Keratinocyte (primary cell): ENCODE measurements at regions not wholly inside any gene's neighbourhood (a gene's known extent, or its start where the extent isn't known, plus 50 kb on each side); places are given as distances from the start of the nearest gene placed in this dataset.

Experiments
- DNase-seq: peaks from one replicate; pipeline ENCODE4 v3.0.0-alpha.2; 2011; ENCODE audit warnings: low read depth, missing footprints, low spot score
- FAIRE-seq: peaks from 2 replicates; lab custom pipeline; 2011; peaks lifted over from hg19 to GRCh38; lab: Jason Lieb, UNC
- H2AFZ ChIP-seq: 2 replicates; pipeline ENCODE4 v1.6.0; 2012; ENCODE audit warnings: low read length, control low read depth, inconsistent platforms; ENCODE audit not compliant: control insufficient read depth
- H3K27ac ChIP-seq: 2 replicates; pipeline ENCODE4 v1.5.1; 2011; ENCODE audit warnings: low read length; ENCODE audit not compliant: control insufficient read depth, insufficient read depth
- H3K27me3 ChIP-seq: 3 replicates; pipeline ENCODE4 v1.6.0; 2011; ENCODE audit warnings: low read length; ENCODE audit not compliant: control insufficient read depth, insufficient read depth; ENCODE audit errors: extremely low read depth
- H3K36me3 ChIP-seq, 2 experiments: 2 replicates in 1 of 2; 3 replicates in 1 of 2; pipeline ENCODE4 v1.5.1; 2011; ENCODE audit warnings: low read length in 2 of 2, mild to moderate bottlenecking in 1 of 2; ENCODE audit not compliant: control insufficient read depth in 2 of 2, insufficient read depth in 2 of 2; ENCODE audit errors: extremely low read depth in 1 of 2
- H3K4me1 ChIP-seq: 3 replicates; pipeline ENCODE4 v1.5.1; 2011; ENCODE audit warnings: low read length; ENCODE audit not compliant: control insufficient read depth, insufficient read depth; ENCODE audit errors: extremely low read depth
- H3K4me2 ChIP-seq: 3 replicates; pipeline ENCODE4 v1.6.0; 2011; ENCODE audit warnings: low read depth, low read length; ENCODE audit not compliant: control insufficient read depth, insufficient read depth; ENCODE audit errors: extremely low read depth
- H3K4me3 ChIP-seq, 3 experiments: fragments of 200-600 bp in 1 of 3; sonication (generic) in 1 of 3; 2 replicates in 2 of 3; 3 replicates in 1 of 3; pipeline ENCODE4 v1.5.1; 2011 to 2016; ENCODE audit warnings: low read length in 3 of 3, mild to moderate bottlenecking in 3 of 3, control low read depth in 2 of 3, inconsistent platforms in 1 of 3, low read depth in 1 of 3, mixed read lengths in 1 of 3, mixed run types in 1 of 3, moderate library complexity in 1 of 3; ENCODE audit not compliant: control insufficient read depth in 2 of 3, insufficient read depth in 2 of 3; ENCODE audit errors: extremely low read depth in 1 of 3
- H3K79me2 ChIP-seq: 2 replicates; pipeline ENCODE4 v1.6.0; 2012; ENCODE audit warnings: low read length; ENCODE audit not compliant: control insufficient read depth, insufficient read depth
- H3K9ac ChIP-seq: 3 replicates; pipeline ENCODE4 v1.6.0; 2011; ENCODE audit warnings: low read length; ENCODE audit not compliant: control insufficient read depth, insufficient read depth; ENCODE audit errors: extremely low read depth
- H3K9me1 ChIP-seq: 3 replicates; pipeline ENCODE4 v1.6.0; 2011; ENCODE audit warnings: low read length; ENCODE audit not compliant: control insufficient read depth, insufficient read depth; ENCODE audit errors: extremely low read depth
- H3K9me3 ChIP-seq: 2 replicates; pipeline ENCODE4 v1.5.1; 2012; ENCODE audit warnings: low read depth, low read length; ENCODE audit not compliant: control insufficient read depth
- H4K20me1 ChIP-seq: 3 replicates; pipeline ENCODE4 v1.6.0; 2011; ENCODE audit warnings: low read length; ENCODE audit not compliant: control insufficient read depth, insufficient read depth; ENCODE audit errors: extremely low read depth
- CTCF ChIP-seq, 3 experiments: IDR thresholded peaks in 1 of 3; conservative IDR thresholded peaks in 1 of 3; optimal IDR thresholded peaks in 1 of 3; 2 replicates in 2 of 3; 3 replicates in 1 of 3; pipeline versions ENCODE3 to v1.5.1; 2011; ENCODE audit warnings: low read length in 3 of 3, mild to moderate bottlenecking in 3 of 3, moderate library complexity in 2 of 3, control low read depth in 1 of 3, inconsistent platforms in 1 of 3; ENCODE audit not compliant: insufficient read depth in 2 of 3; ENCODE audit errors: extremely low read depth in 1 of 3
- EZH2 ChIP-seq: IDR thresholded peaks from one replicate; pipeline ENCODE4 v1.6.1; 2012; ENCODE audit warnings: inconsistent platforms, mild to moderate bottlenecking, low read length, moderate library complexity
- dilution Hi-C: fragments of 300-500 bp; cut with MboI; formaldehyde crosslinking; loops from one replicate; pipeline ENCODE4 v1.7.0; 2020; ENCODE audit warnings: low sequenced_read_pairs; ENCODE audit not compliant: extremely low pct_ligation_motif_present

GRCh38 chr11:120035756-120036155, 102.2 kb downstream of the TRIM29 start:
- Histone ChIP-seq H3K36me3 (no peaks in the 10 kb centered on the region), H3K9ac (no peak overlapping the region), H4K20me1 (no peaks in the 10 kb centered on the region), H3K4me1 (no peaks in the 10 kb centered on the region), H3K9me3 (peaks cover 4% of the 10 kb centered on the region), H3K4me2 (no peak overlapping the region), H2AFZ (no peak overlapping the region), H3K4me3 (no peak overlapping the region), H3K9me1 (no peaks in the 10 kb centered on the region), H3K27ac (no peak overlapping the region), H3K79me2 (no peaks in the 10 kb centered on the region), H3K27me3 (peaks cover 11% of the 10 kb centered on the region)
- no peak for TF ChIP-seq EZH2
- no peak for TF ChIP-seq CTCF (optimal IDR thresholded peaks at IDR 0.05 in 1 of 3, IDR thresholded peaks at IDR 0.05 in 1 of 3, conservative IDR thresholded peaks at IDR 0.05 in 1 of 3; ENCODE audit: extremely low read depth in 1 of 3, insufficient read depth in 2 of 3, low read length in 3 of 3)
- FAIRE-seq (no peak), DNase-seq (no peak)
- dilution Hi-C loops = no loop called here

GRCh38 chr11:120034881-120035630, 102.9 kb downstream of the TRIM29 start:
- Histone ChIP-seq H3K79me2 (no peaks in the 10 kb centered on the region), H3K4me1 (no peaks in the 10 kb centered on the region), H3K36me3 (no peaks in the 10 kb centered on the region), H3K27ac (no peak overlapping the region), H3K27me3 (peaks cover 11% of the 10 kb centered on the region), H3K9me1 (no peaks in the 10 kb centered on the region), H3K9me3 (peaks cover 4% of the 10 kb centered on the region), H2AFZ (no peak overlapping the region), H3K9ac (no peak overlapping the region), H3K4me2 (no peak overlapping the region), H3K4me3 (no peak overlapping the region), H4K20me1 (no peaks in the 10 kb centered on the region)
- dilution Hi-C loops = no loop called here
- TF ChIP-seq CTCF (optimal IDR thresholded peaks at IDR 0.05 in 1 of 3, IDR thresholded peaks at IDR 0.05 in 1 of 3, conservative IDR thresholded peaks at IDR 0.05 in 1 of 3; ENCODE audit: extremely low read depth in 1 of 3, insufficient read depth in 2 of 3, low read length in 3 of 3) = no peak
- TF ChIP-seq EZH2 = no peak
- FAIRE-seq = no peak
- no peak for DNase-seq
